ENCODE measurements at regions not wholly inside any gene's neighbourhood (a gene's known extent, or its start where the extent isn't known, plus 50 kb on each side); places are given as distances from the start of the nearest gene placed in this dataset.

GRCh38 chr18:44036501-44036900 is 644.2 kb upstream of the SETBP1 start:
- Histone ChIP-seq H3K4me3 (ENCODE audit: low read length in 2 of 2) (no peak overlapping the region), H3K4me1 (ENCODE audit: control insufficient read depth in 1 of 2, insufficient read depth in 2 of 2, low read length in 2 of 2) (no peaks in the 10 kb centered on the region), H3K36me3 (ENCODE audit: control insufficient read depth in 1 of 2, insufficient read depth in 2 of 2, low read length in 1 of 2) (no peaks in the 10 kb centered on the region), H3K27ac (ENCODE audit: low read depth in 1 of 2, low read length in 2 of 2) (no peak overlapping the region), H3K9me3 (ENCODE audit: control insufficient read depth, low read length) (no peaks in the 10 kb centered on the region), H3K27me3 (ENCODE audit: control insufficient read depth in 1 of 2, insufficient read depth in 2 of 2, low read length in 1 of 2) (no peaks in the 10 kb centered on the region)
- intact Hi-C loops (cut with DNase I), result no loop called here
- peak in 1 of 2 donors; percentile 72 for DNase-seq
- no peak for ATAC-seq (ENCODE audit: low FRiP score)
- WGBS, 2 donors, result 13 to 20% methylated on average over 3 of the region's 3 CpGs

GRCh38 chr18:44039216-44039615 is 641.5 kb upstream of the SETBP1 start:
- H3K4me3 ChIP-seq (ENCODE audit: low read length in 2 of 2), result no peak overlapping the region
- ATAC-seq (ENCODE audit: low FRiP score) (no peak), DNase-seq (no peak)
- no peak overlapping the region for H3K27ac ChIP-seq (ENCODE audit: low read depth in 1 of 2, low read length in 2 of 2)
- no peaks in the 10 kb centered on the region for H3K27me3 ChIP-seq (ENCODE audit: control insufficient read depth in 1 of 2, insufficient read depth in 2 of 2, low read length in 1 of 2)
- no peaks in the 10 kb centered on the region for H3K36me3 ChIP-seq (ENCODE audit: control insufficient read depth in 1 of 2, insufficient read depth in 2 of 2, low read length in 1 of 2)
- intact Hi-C loops (cut with DNase I), result no loop called here
- 87 to 88% methylated on average over 2 of the region's 2 CpGs for whole genome bisulfite sequencing, 2 donors
- H3K9me3 ChIP-seq (ENCODE audit: control insufficient read depth, low read length), result peaks cover 1% of the 10 kb centered on the region
- no peaks in the 10 kb centered on the region for H3K4me1 ChIP-seq (ENCODE audit: control insufficient read depth in 1 of 2, insufficient read depth in 2 of 2, low read length in 2 of 2)

- intact Hi-C loops (cut with DNase I), result no loop called here
- ATAC-seq (ENCODE audit: low FRiP score), result no peak
- 81 to 90% methylated on average over 1 of the region's 1 CpG for WGBS, 2 donors
These were observed 640.9 kb upstream of the SETBP1 start for GRCh38 chr18:44039826-44040225.

GRCh38 chr18:44041553-44041952 is 639.1 kb upstream of the SETBP1 start:
- H3K9me3 ChIP-seq (ENCODE audit: control insufficient read depth, low read length), result peaks cover 1% of the 10 kb centered on the region
- ATAC-seq (ENCODE audit: low FRiP score), result no peak
- H3K36me3 ChIP-seq (ENCODE audit: control insufficient read depth in 1 of 2, insufficient read depth in 2 of 2, low read length in 1 of 2), result no peaks in the 10 kb centered on the region
- WGBS, 2 donors, result 67 to 73% methylated on average over 3 of the region's 3 CpGs
- H3K27ac ChIP-seq (ENCODE audit: low read depth in 1 of 2, low read length in 2 of 2), result no peak overlapping the region
- no peaks in the 10 kb centered on the region for H3K27me3 ChIP-seq (ENCODE audit: control insufficient read depth in 1 of 2, insufficient read depth in 2 of 2, low read length in 1 of 2)
- no peaks in the 10 kb centered on the region for H3K4me1 ChIP-seq (ENCODE audit: control insufficient read depth in 1 of 2, insufficient read depth in 2 of 2, low read length in 2 of 2)
- no peak overlapping the region for H3K4me3 ChIP-seq (ENCODE audit: low read length in 2 of 2)
- DNase-seq, result no peak
- intact Hi-C loops (cut with DNase I), result no loop called here

More at GRCh38 chr18:44039826-44040225, 640.9 kb upstream of the SETBP1 start:
- Histone ChIP-seq H3K9me3 (ENCODE audit: control insufficient read depth, low read length) (peaks cover 1% of the 10 kb centered on the region), H3K27ac (ENCODE audit: low read depth in 1 of 2, low read length in 2 of 2) (no peak overlapping the region), H3K27me3 (ENCODE audit: control insufficient read depth in 1 of 2, insufficient read depth in 2 of 2, low read length in 1 of 2) (no peaks in the 10 kb centered on the region), H3K36me3 (ENCODE audit: control insufficient read depth in 1 of 2, insufficient read depth in 2 of 2, low read length in 1 of 2) (no peaks in the 10 kb centered on the region), H3K4me3 (ENCODE audit: low read length in 2 of 2) (no peak overlapping the region), H3K4me1 (ENCODE audit: control insufficient read depth in 1 of 2, insufficient read depth in 2 of 2, low read length in 2 of 2) (no peaks in the 10 kb centered on the region)
- DNase-seq, result no peak

- no peak for DNase-seq
- Histone ChIP-seq H3K4me1 (ENCODE audit: control insufficient read depth in 1 of 2, insufficient read depth in 2 of 2, low read length in 2 of 2) (no peaks in the 10 kb centered on the region), H3K36me3 (ENCODE audit: control insufficient read depth in 1 of 2, insufficient read depth in 2 of 2, low read length in 1 of 2) (no peaks in the 10 kb centered on the region), H3K4me3 (ENCODE audit: low read length in 2 of 2) (no peak overlapping the region), H3K27ac (ENCODE audit: low read depth in 1 of 2, low read length in 2 of 2) (no peak overlapping the region), H3K9me3 (ENCODE audit: control insufficient read depth, low read length) (peaks cover 1% of the 10 kb centered on the region), H3K27me3 (ENCODE audit: control insufficient read depth in 1 of 2, insufficient read depth in 2 of 2, low read length in 1 of 2) (no peaks in the 10 kb centered on the region)
- ATAC-seq (ENCODE audit: low FRiP score), result no peak
- intact Hi-C loops (cut with DNase I), result no loop called here
- 58 to 61% methylated on average over 4 of the region's 4 CpGs for WGBS, 2 donors
These were observed 638.7 kb upstream of the SETBP1 start for GRCh38 chr18:44041961-44042360.

GRCh38 chr18:44046376-44046975 is 634.2 kb upstream of the SETBP1 start:
- no peaks in the 10 kb centered on the region for H3K27me3 ChIP-seq (ENCODE audit: control insufficient read depth in 1 of 2, insufficient read depth in 2 of 2, low read length in 1 of 2)
- ATAC-seq (ENCODE audit: low FRiP score) (no peak), DNase-seq (no peak)
- H3K27ac ChIP-seq (ENCODE audit: low read depth in 1 of 2, low read length in 2 of 2), result no peak overlapping the region
- peaks cover 1% of the 10 kb centered on the region for H3K9me3 ChIP-seq (ENCODE audit: control insufficient read depth, low read length)
- no peaks in the 10 kb centered on the region for H3K36me3 ChIP-seq (ENCODE audit: control insufficient read depth in 1 of 2, insufficient read depth in 2 of 2, low read length in 1 of 2)
- H3K4me3 ChIP-seq (ENCODE audit: low read length in 2 of 2), result no peak overlapping the region
- intact Hi-C loops (cut with DNase I), result no loop called here
- H3K4me1 ChIP-seq (ENCODE audit: control insufficient read depth in 1 of 2, insufficient read depth in 2 of 2, low read length in 2 of 2), result no peaks in the 10 kb centered on the region
- WGBS, 2 donors, result 85 to 88% methylated on average over 8 of the region's 8 CpGs

GRCh38 chr18:44047585-44047984 is 633.1 kb upstream of the SETBP1 start:
- Histone ChIP-seq H3K27me3 (ENCODE audit: control insufficient read depth in 1 of 2, insufficient read depth in 2 of 2, low read length in 1 of 2) (no peaks in the 10 kb centered on the region), H3K9me3 (ENCODE audit: control insufficient read depth, low read length) (peaks cover 1% of the 10 kb centered on the region), H3K4me1 (ENCODE audit: control insufficient read depth in 1 of 2, insufficient read depth in 2 of 2, low read length in 2 of 2) (no peaks in the 10 kb centered on the region), H3K4me3 (ENCODE audit: low read length in 2 of 2) (no peak overlapping the region), H3K36me3 (ENCODE audit: control insufficient read depth in 1 of 2, insufficient read depth in 2 of 2, low read length in 1 of 2) (no peaks in the 10 kb centered on the region), H3K27ac (ENCODE audit: low read depth in 1 of 2, low read length in 2 of 2) (no peak overlapping the region)
- no peak for ATAC-seq (ENCODE audit: low FRiP score)
- intact Hi-C loops (cut with DNase I), result no loop called here
- no peak for DNase-seq
- 89 to 92% methylated on average over 3 of the region's 3 CpGs for WGBS, 2 donors

- 74 to 75% methylated on average over 3 of the region's 3 CpGs for WGBS, 2 donors
- Histone ChIP-seq H3K27me3 (ENCODE audit: control insufficient read depth in 1 of 2, insufficient read depth in 2 of 2, low read length in 1 of 2) (no peaks in the 10 kb centered on the region), H3K36me3 (ENCODE audit: control insufficient read depth in 1 of 2, insufficient read depth in 2 of 2, low read length in 1 of 2) (no peaks in the 10 kb centered on the region), H3K4me1 (ENCODE audit: control insufficient read depth in 1 of 2, insufficient read depth in 2 of 2, low read length in 2 of 2) (no peaks in the 10 kb centered on the region), H3K4me3 (ENCODE audit: low read length in 2 of 2) (no peak overlapping the region), H3K27ac (ENCODE audit: low read depth in 1 of 2, low read length in 2 of 2) (no peak overlapping the region), H3K9me3 (ENCODE audit: control insufficient read depth, low read length) (no peaks in the 10 kb centered on the region)
- intact Hi-C loops (cut with DNase I), result no loop called here
- ATAC-seq (ENCODE audit: low FRiP score) (no peak), DNase-seq (no peak)
These were observed 632.3 kb upstream of the SETBP1 start for GRCh38 chr18:44048435-44048834.

- intact Hi-C loops (cut with DNase I), result no loop called here
- Histone ChIP-seq H3K4me3 (ENCODE audit: low read length in 2 of 2) (no peak overlapping the region), H3K9me3 (ENCODE audit: control insufficient read depth, low read length) (no peaks in the 10 kb centered on the region), H3K36me3 (ENCODE audit: control insufficient read depth in 1 of 2, insufficient read depth in 2 of 2, low read length in 1 of 2) (no peaks in the 10 kb centered on the region), H3K27me3 (ENCODE audit: control insufficient read depth in 1 of 2, insufficient read depth in 2 of 2, low read length in 1 of 2) (no peaks in the 10 kb centered on the region), H3K4me1 (ENCODE audit: control insufficient read depth in 1 of 2, insufficient read depth in 2 of 2, low read length in 2 of 2) (no peaks in the 10 kb centered on the region), H3K27ac (ENCODE audit: low read depth in 1 of 2, low read length in 2 of 2) (no peak overlapping the region)
- 61 to 65% methylated on average over 2 of the region's 2 CpGs for WGBS, 2 donors
- DNase-seq (no peak), ATAC-seq (ENCODE audit: low FRiP score) (no peak)
These were observed 631.8 kb upstream of the SETBP1 start for GRCh38 chr18:44048846-44049245.

Measured in aorta (tissue), 5 donors.